ENCODE measurements at regions not wholly inside any gene's neighbourhood (a gene's known extent, or its start where the extent isn't known, plus 50 kb on each side); places are given as distances from the start of the nearest gene placed in this dataset.
"Not testable (repeated sequence)": the region's sequence is repeated elsewhere in the genome, so short reads cannot be mapped to it uniquely, and the experiment has no call there.

DNA sequence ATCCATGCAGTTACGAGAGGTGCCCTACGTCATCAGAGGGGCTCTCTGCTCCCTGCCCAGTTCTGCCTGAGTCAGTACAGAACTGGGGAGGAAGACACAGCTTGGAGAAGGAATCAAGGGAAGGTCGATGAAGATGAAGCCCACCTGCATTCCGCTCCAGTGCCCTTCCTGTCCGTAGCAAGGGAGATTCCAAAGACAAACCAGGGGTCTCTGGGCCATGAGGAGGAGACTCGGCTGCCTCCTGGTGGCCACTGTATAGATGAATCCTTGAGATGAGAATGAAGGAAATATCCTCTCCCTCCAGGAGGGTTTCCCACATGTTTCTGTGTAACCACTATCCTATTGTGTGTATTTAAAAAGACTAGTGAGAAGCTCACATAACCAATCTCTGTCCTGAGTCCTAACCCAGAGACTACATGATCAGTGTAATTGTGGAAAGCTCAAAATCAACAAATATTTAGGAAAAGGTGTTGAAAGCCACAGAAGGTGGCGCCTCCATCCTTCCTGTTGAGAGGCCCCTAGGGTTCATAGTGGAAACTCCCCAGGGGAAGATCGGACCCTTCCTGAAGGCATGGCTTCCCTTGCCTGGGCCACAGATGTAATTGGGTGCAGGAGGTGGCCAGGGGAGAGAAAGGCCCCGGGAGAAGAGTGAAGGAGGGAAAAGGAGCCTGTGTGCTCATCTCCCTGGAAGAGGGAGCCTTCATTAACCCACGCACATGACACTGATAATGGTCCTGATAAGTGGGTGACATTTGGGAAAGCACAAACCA lies 67.0 kb upstream of the LYZL2 start:
- not testable (repeated sequence) for DNase-seq

DNA sequence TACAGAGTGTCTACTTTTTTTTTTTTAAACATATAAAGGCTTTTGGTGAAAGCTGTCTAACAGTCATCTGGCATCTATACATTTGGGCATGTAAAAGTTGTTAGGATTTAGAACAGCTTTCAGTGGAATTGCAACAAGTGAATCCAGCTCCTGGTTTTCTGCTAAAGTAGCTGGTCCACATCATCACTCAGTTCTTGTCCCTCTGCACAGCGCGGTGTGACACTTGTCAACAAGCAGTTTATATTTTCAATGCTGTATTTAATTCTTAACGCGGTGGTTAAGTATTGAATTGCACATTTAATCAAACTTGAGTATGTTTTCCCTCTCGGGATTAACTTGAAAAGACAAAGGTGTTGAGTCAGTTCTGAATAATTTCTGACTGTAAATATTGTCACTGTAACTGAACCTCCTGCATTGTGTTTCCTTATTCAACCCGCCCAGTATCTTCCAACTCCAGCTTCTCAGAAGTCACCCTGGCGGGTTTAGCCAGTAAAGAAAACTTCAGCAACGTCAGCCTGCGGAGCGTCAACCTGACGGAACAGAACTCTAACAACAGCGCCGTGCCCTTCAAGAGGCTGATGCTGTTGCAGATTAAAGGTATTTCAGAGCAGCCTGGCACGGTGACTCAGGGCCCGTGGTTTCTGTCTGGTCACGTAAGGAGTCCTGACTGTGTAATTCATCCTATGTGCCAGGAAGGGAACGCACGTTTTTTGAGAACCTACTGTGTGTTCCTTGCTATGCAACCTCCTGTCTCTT lies 66.1 kb upstream of the LYZL2 start:
- peak; percentile 0 for DNase-seq

DNA sequence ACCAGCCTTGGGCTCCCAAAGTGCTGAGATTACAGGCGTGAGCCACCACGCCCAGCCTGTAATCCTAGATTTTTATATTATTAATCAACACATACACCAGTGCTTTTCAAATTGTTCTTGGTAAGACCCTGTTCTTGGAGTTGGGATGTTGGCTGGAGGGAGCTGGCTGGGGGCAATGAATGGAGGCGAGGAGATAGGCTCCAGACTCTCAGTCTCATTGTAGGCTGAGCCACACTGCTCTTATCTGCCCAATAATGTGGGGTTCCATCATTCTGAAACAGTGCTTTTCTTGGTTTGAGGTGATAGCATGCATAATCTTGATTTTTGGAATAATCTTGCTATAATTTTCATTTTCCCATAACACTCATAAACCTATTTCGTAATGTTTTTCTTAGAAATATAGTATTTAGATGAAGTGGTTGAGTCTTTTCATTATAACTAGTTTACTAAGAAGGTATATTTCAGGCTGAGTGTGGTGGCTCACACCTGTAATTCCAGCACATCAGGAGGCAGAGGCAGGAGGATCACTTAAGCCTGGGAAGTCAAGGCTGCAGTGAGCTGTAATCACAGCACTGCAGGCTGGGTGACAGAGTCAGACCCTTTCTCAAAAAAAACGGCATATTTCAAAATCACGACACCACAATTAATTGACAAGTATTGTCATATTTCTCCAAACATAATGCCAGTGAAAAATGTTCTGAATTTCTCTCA lies 65.1 kb upstream of the LYZL2 start:
- no peak for DNase-seq

DNA sequence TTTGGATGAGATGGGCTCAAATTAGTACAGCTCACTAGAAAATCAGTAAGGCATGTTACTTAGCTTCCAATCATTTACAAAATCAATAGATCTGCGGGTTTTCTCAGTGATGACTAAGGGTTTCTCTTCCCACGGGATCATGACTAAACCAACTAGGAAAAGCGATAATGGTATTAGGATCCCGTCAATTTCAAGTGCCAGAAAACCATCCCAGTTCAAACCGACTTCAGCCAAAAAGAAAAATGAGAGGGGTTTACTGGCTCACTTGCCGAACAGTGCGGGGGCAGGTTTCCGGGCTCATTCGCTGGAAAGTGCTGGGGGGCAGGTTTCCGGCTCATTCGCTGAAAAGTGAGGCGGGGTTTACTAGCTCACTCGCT lies 62.1 kb upstream of the LYZL2 start:
- no peak for DNase-seq

DNA sequence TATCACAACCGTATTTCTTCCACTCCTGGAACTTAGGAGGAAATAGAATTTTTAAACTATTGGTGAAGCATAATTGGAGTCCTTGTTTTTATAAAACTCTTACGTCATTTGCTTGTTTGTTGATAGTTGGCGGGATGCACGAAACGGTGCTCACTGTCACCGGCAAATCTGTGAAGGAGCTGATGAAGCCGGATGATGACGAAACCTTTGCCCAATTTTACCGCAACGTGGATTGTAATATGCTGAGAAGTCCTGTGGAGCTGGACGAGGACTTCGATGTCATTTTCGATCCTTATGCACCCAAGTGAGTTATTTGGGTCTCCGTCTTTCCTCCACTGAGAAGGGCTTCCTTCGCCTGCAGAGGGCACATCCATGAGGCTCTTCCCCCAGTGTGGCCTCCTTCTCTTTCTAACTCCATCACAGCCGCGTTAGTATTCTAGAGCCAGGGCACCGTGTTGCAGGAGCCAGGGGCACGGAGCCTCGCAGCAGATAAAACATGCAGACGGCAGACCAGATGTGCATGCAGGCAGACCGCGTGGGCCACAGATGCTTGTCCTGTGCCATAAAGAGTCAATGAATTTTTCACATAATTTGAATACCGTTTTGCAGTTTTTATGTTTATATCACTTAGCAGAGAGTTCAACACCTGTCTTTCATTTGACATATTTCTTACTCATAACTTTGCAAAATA lies 61.5 kb upstream of the LYZL2 start:
- DNase-seq, result not testable (repeated sequence)

DNA sequence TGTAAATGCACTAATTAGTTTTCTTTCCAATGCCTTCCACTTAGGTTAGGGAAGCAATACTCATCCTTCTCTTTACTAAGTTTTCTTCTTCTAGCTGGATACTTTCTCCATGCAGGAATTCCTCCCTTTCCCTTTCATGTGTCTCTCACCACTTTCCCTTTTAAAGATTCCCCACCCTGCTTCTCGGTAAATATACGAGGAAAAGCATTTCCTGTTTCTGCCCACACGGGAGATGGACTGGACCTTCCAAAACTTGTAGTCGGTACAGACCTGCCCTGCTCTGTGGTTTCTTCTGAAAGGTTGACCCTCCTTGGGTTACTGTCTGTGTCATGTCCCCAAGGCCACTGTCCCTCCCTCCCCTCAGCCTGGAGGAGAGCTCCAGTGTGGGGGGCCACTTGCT lies 58.9 kb upstream of the LYZL2 start:
- no peak for DNase-seq

DNA sequence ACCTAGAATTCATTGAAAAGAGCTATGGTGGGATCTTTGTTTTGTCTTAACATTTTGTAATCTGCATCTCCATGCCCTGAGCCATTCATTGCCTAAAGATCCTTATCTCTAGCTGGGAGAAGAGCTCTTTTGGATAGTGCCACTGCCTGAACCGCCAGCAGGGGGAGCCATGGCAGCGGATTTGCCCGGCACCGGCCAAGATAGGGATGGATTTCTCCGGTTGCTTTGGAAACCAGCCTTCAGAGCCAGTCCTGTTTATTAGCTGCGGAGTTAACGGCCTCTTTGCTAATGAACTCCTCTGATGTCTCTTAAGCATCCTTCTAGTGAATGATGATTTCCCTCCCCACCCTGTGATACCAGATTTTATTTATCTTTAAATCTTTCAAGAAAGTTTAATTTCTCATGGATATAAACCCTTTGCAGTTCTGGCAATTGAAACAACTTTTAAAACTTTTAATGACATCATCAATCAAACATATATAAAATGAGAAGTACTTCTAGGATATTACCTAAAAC lies 58.2 kb upstream of the LYZL2 start:
- peak; percentile 54 for DNase-seq

DNA sequence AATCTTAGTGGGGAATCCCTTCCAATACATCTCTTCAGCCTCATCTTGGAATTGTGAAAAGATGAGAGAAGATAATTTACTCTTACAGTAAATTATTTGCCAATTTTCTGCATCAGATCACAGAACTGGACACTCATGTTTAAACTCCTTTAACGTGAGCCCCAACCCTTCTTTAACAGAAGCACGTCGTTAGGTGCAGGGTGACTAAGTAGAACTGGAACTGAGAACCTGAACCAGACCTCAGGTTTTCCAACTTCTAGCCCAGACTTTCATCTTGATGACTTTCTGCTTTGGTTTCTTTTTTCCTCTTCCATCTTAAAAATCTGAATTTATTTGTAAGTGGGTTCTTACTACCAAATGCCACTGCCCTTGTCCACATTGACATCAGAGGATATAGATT lies 57.2 kb upstream of the LYZL2 start:
- DNase-seq, result no peak

DNA sequence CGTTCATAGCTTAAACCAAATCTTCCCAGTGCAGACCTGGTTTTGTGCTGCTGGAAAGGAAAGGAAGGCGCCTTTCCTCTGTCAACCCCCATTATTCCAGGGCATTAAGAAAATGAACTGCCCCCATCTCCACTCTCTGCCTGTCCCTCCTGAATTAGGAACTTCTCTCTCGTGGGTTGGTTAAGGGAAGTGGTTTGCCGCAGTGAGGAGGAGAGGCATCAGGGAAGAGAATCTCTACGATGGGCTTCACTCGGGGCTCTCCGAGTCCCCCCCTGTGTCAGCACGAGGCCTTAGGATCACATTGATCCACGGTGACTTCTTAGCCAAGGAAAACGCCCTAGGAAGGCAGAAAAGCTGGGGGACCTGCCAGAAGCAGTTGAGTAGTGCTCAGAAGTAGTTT lies 53.9 kb upstream of the LYZL2 start:
- no peak for DNase-seq

DNA sequence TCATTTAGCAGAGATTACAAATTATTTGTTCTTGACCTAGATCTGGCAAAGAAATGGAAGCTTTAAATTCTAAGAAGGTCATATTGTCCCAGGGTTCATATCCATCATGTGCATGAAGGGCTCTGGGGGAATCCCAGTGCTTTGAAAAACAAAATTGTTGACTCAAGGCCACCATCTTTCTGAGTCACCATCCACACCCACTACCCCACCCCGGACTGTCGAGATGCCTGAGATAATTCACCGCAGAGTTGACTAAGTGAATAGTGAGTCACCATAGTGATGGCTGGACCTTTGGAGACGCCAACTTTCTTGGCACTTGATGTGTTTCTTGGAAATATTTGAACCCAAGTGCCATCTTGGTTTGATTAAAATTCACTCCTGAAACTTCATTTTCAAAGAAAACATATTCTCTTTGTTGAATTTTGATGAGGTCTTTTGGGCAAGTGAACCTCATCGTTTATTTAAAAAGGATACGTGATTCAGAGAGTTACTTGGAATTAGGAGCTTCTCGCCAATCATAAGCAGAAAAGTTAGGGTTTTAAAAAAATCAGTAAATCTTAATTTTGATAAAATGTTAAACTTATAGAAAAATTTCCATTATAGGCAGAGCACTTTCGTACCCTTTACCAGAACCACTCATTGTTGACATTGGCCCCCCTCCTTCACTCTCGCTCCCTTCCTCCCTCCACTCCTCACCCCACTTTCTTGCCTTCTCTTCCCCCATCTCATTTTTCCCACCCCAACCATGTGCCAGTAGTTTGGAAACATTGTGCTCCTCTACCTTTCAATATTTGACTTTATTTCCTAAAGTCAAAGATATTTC lies 53.0 kb upstream of the LYZL2 start:
- not testable (repeated sequence) for DNase-seq

DNA sequence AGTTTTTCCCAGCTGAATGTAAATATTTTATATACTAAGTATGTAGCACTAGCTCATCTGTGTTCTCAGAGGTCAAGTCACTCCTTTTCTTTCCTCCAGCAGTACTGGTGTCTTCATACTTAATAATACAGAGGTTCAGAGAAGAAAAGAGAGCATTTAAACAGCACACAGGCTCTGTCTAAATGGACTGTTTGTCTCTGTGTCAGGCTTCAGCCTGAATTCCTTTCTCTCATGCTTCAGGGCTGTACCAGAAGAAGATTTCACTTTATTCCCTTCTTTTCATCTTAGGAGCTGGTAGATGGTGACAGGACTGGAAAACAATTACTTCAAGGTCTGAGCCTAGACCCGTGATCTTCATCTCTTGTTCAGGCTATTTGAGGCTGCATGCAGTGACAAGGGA lies 51.4 kb upstream of the LYZL2 start:
- no peak for DNase-seq
